SIG-M5 treated with dmso at 0.1 percent for 504 hours (cell line): ENCODE measurements at regions not wholly inside any gene's neighbourhood (a gene's known extent, or its start where the extent isn't known, plus 50 kb on each side); places are given as distances from the start of the nearest gene placed in this dataset.

Source experiments
- DNase-seq: peaks from one replicate; lab custom pipeline; 2025; ENCODE audit not compliant: unreplicated experiment; lab: John Stamatoyannopoulos, UW

DNA sequence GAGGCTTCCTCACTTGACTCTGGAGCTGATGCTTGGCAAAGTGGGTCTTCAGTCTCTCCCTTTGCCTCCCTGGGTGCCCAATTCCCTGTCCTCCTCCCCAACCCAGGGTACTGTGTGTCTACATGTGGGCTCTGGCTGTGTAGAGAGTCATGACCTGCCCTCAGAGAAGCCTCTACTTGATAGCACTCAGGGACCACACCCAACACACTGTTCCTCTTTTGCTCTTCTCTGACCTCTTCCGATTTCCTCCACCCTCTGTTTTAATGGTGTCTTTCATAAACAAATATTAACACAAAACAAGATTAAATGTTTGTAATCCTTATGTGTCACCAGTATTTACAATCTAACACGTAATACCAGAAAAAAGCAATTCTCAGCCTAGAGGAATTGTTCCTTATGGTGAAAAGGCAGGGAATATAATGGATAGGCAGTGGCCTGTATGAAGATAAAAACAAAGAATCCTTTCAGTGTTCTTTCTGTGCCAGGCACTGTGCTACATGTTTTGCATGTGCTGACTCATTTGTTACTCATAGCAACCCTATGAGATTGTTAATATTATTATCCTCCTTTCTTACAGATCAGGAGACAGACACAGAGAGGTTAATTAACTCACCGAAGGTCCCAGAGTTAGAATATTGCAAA lies 58.2 kb downstream of the HSD3B1 start:
- peak; percentile 63 for DNase-seq

- DNase-seq = no peak
Measured at GRCh38 chr1:119569095-119569494, 62.1 kb downstream of the HSD3B1 start.
